NT2/D1 (cell line): ENCODE measurements at regions not wholly inside any gene's neighbourhood (a gene's known extent, or its start where the extent isn't known, plus 50 kb on each side); places are given as distances from the start of the nearest gene placed in this dataset.

Experiments used
- SUZ12 ChIP-seq: IDR thresholded peaks from 2 replicates; pipeline ENCODE4 v1.6.1; 2011; ENCODE audit not compliant: insufficient read length, insufficient read depth; ENCODE audit errors: extremely low read depth
- ZNF274 ChIP-seq: IDR thresholded peaks from 2 replicates; pipeline ENCODE4 v1.6.1; 2011; ENCODE audit warnings: mild to moderate bottlenecking, low read depth, low read length

- TF ChIP-seq ZNF274 = no peak
- TF ChIP-seq SUZ12 = no peak
Measured at GRCh38 chr17:77802333-77802615, 156.2 kb upstream of the TNRC6C start.
